Transverse colon (tissue), 3 donors: ENCODE measurements at regions not wholly inside any gene's neighbourhood (a gene's known extent, or its start where the extent isn't known, plus 50 kb on each side); places are given as distances from the start of the nearest gene placed in this dataset.

Experiments
- POLR2A ChIP-seq: fragments of 450-650 bp; IDR thresholded peaks from one replicate; pipeline ENCODE4 v1.6.1; 2016; ENCODE audit warnings: antibody characterized with exemption, mild to moderate bottlenecking, moderate library complexity
- POLR2AphosphoS5 ChIP-seq, 3 donors: sonication (generic); formaldehyde crosslinking; IDR thresholded peaks; one replicate each; pipeline ENCODE4 v1.6.1; 2016; ENCODE audit warnings: antibody characterized with exemption in 3 of 3

GRCh38 chr1:218613105-218613504, 268.0 kb downstream of the TGFB2 start:
- no peak for TF ChIP-seq POLR2A
- TF ChIP-seq POLR2AphosphoS5 (IDR thresholded peaks at IDR 0.05): no peak
